SK-N-MC (cell line): ENCODE measurements at regions not wholly inside any gene's neighbourhood (a gene's known extent, or its start where the extent isn't known, plus 50 kb on each side); places are given as distances from the start of the nearest gene placed in this dataset.

Experiments
- DNase-seq: peaks from one replicate; pipeline ENCODE4 v3.0.0-alpha.2; 2011; ENCODE audit warnings: low read depth, low spot score
- H3K27ac ChIP-seq: fragments of 200-600 bp; sonication (generic); 2 replicates; pipeline ENCODE4 v1.5.1; 2016; ENCODE audit warnings: mixed run types
- H3K36me3 ChIP-seq: fragments of 200-600 bp; sonication (generic); 2 replicates; pipeline ENCODE4 v1.6.1; 2017; ENCODE audit warnings: antibody characterized with exemption, low read length, mixed read lengths; ENCODE audit not compliant: insufficient read depth
- H3K4me3 ChIP-seq: fragments of 200-600 bp; sonication (generic); 2 replicates; pipeline ENCODE4 v1.5.1; 2016
- H3K9ac ChIP-seq: fragments of 200-600 bp; sonication (generic); 2 replicates; pipeline ENCODE4 v1.8.0; 2017; ENCODE audit warnings: mixed run types, mixed read lengths; ENCODE audit not compliant: insufficient read length
- H3K9me3 ChIP-seq: fragments of 200-600 bp; sonication (generic); 2 replicates; pipeline ENCODE4 v1.6.1; 2017; ENCODE audit warnings: low read depth, mild to moderate bottlenecking, antibody characterized with exemption, low read length, moderate library complexity, mixed read lengths
- EZH2 ChIP-seq: fragments of 200-600 bp; sonication (generic); IDR thresholded peaks from one replicate; pipeline ENCODE4 v1.6.1; 2017; ENCODE audit warnings: antibody characterized with exemption
- FOXP2 ChIP-seq: optimal IDR thresholded peaks from 2 replicates; pipeline ENCODE3; 2011; ENCODE audit warnings: mild to moderate bottlenecking, moderate library complexity; ENCODE audit not compliant: insufficient read depth; ENCODE audit errors: extremely low read length, control extremely low read depth
- POLR2AphosphoS5 ChIP-seq: IDR thresholded peaks from 2 replicates; pipeline ENCODE4 v1.6.1; 2012; ENCODE audit warnings: mild to moderate bottlenecking, low read depth, low read length, borderline replicate concordance

DNA sequence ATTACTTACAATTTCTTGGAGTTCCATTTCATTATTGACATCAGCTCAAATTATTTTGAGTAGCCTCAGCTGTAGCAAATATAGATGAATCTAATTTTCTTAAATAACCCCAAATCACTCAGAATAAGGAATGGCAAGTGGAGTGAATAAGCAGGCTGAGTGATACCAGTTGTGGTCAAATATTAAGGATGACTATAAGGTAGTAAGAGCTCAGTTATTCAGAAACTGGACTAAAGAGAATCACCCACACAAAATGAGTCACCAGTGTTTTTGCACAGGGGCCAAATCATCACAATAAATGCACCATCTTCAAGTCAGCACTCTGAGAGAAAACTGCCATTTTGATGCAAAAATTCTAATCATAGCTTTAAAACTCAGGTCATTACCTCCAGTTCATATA lies 128.9 kb upstream of the TARS1 start:
- no peaks in the 10 kb centered on the region for H3K9me3 ChIP-seq
- no peak for TF ChIP-seq FOXP2
- no peak for TF ChIP-seq POLR2AphosphoS5
- TF ChIP-seq EZH2, result no peak
- no peaks in the 10 kb centered on the region for H3K36me3 ChIP-seq
- no peak for DNase-seq
- no peak overlapping the region for H3K27ac ChIP-seq
- H3K9ac ChIP-seq, result no peak overlapping the region
- no peak overlapping the region for H3K4me3 ChIP-seq

DNA sequence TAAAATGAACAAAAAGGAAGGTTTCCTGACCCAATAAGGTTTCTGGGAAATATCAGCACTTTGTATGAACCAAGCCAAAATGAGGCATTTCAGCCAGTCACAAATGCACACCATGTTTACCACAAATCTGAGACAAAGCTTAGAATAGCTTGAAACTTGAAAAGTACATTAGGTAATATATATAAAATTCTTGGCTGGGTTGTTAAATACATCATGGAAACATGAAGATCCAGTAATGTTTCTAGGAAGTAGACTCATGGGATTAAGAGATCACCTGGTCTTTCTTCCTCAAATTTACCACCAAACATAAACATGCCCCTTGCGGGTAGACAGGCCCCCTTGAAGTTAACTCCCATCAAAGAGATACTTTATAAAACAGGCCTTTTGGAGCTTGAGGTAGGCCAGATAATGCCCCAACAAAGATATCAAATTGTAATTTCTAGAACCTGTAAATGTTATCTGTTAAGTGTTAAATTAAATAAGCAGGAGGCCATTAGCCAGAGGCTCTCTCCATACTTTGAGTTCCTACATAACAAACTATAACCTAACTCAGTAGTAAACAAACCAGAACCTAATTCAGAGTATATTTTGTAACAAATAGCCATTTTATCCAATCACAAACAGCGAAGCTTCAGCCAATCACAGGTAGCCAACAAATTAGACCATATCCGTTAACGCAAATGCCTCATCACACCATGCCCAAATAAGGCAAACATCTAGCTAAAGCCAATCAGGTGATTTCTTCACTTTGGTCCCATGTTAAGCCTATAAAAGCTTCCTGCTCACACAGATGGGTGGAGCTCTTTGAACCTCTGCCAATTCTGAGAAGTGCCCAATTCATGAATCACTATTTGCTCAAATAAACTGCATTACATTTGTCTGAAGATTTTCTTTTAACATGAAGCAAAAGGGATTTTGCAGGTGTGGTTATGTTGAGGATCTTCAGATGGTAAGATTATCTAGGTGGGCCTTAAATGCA lies 127.9 kb upstream of the TARS1 start:
- TF ChIP-seq POLR2AphosphoS5, result no peak
- TF ChIP-seq EZH2, result no peak
- no peak for DNase-seq
- Histone ChIP-seq H3K9ac (no peak overlapping the region), H3K4me3 (no peak overlapping the region), H3K27ac (no peak overlapping the region), H3K36me3 (no peaks in the 10 kb centered on the region), H3K9me3 (no peaks in the 10 kb centered on the region)

DNA sequence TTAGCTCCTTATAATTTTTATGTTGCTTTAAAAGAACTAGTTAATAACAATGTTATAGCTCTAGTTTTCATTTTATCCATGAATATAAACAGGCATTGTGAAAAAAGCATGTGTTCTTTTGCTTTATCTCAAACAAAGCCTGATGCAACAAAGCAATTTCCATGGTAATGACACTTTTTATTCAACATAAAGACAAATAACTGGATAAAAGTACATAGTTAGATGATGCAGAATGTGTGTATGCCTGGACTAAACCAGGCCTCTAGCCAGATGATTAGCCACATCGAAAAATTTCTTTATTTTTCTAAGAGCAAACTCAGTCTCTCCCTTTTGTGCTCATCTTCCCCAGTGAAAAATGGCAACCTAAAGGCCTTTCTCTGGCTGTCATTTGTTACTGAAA lies 125.6 kb upstream of the TARS1 start:
- no peak for DNase-seq
- Histone ChIP-seq H3K9me3 (no peaks in the 10 kb centered on the region), H3K9ac (no peak overlapping the region), H3K27ac (no peak overlapping the region), H3K36me3 (no peaks in the 10 kb centered on the region), H3K4me3 (no peak overlapping the region)
- TF ChIP-seq POLR2AphosphoS5, result no peak
- no peak for TF ChIP-seq EZH2
- no peak for TF ChIP-seq FOXP2

GRCh38 chr5:33316773-33317172 lies 124.0 kb upstream of the TARS1 start:
- Histone ChIP-seq H3K9ac (no peak overlapping the region), H3K9me3 (no peaks in the 10 kb centered on the region), H3K36me3 (no peaks in the 10 kb centered on the region), H3K4me3 (no peak overlapping the region), H3K27ac (no peak overlapping the region)
- TF ChIP-seq POLR2AphosphoS5 (no peak), EZH2 (no peak), FOXP2 (no peak)
- no peak for DNase-seq

DNA sequence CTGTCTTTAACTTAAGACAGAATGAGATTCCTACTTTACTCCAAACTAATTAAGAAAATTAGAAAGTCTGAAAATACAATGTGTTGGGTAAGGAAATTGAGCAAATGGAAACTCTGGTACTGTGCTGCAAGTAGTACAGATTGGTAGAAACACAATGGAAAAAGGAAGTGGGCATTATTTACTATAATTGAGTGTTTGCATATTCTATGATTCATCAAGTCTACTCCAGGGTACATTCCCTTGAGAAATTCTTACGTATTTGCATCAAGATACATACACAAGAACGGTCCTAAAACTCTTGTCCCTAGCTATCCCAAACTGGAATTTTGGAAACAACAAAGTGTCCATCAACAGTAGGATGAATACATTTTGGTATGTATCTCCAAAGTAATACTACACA lies 123.5 kb upstream of the TARS1 start:
- H3K9ac ChIP-seq, result no peak overlapping the region
- DNase-seq, result no peak

GRCh38 chr5:33319151-33319550 lies 121.6 kb upstream of the TARS1 start:
- Histone ChIP-seq H3K4me3 (no peak overlapping the region), H3K27ac (no peak overlapping the region), H3K9me3 (no peaks in the 10 kb centered on the region), H3K9ac (no peak overlapping the region), H3K36me3 (no peaks in the 10 kb centered on the region)
- no peak for DNase-seq
- TF ChIP-seq POLR2AphosphoS5 (no peak), EZH2 (no peak), FOXP2 (no peak)

More for the DNA sequence above, 123.5 kb upstream of the TARS1 start:
- TF ChIP-seq POLR2AphosphoS5 (no peak), EZH2 (no peak), FOXP2 (no peak)
- H3K4me3 ChIP-seq, result no peak overlapping the region
- H3K9me3 ChIP-seq, result no peaks in the 10 kb centered on the region
- H3K36me3 ChIP-seq, result no peaks in the 10 kb centered on the region
- no peak overlapping the region for H3K27ac ChIP-seq

GRCh38 chr5:33319841-33320240 lies 120.9 kb upstream of the TARS1 start:
- H3K9ac ChIP-seq, result no peak overlapping the region
- H3K4me3 ChIP-seq, result no peak overlapping the region
- H3K36me3 ChIP-seq, result no peaks in the 10 kb centered on the region
- TF ChIP-seq FOXP2, result no peak
- no peak for TF ChIP-seq POLR2AphosphoS5
- no peak for TF ChIP-seq EZH2
- DNase-seq, result no peak
- no peaks in the 10 kb centered on the region for H3K9me3 ChIP-seq
- H3K27ac ChIP-seq, result no peak overlapping the region

DNA sequence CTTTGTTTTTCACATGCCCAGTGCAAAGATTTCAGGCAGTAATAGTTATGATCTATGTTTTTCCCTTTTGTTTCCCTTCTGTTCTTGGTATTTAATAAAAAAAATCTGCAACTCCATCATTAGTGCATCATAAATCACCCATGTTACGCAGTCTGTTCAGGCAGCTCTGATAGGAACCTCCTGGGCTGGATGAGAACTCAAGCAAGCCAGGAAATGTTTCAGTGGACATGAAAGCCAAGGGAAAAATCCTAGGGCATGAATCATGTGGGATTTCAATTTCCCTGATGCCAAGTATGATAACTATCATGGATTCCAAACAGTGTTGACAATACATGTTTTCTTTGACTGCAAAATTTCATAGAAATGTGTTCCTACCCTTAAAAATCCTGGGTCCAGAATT lies 119.7 kb upstream of the TARS1 start:
- no peak for DNase-seq
- H3K9ac ChIP-seq, result no peak overlapping the region
- no peaks in the 10 kb centered on the region for H3K36me3 ChIP-seq
- H3K27ac ChIP-seq, result no peak overlapping the region
- no peak overlapping the region for H3K4me3 ChIP-seq
- H3K9me3 ChIP-seq, result no peaks in the 10 kb centered on the region
- TF ChIP-seq EZH2, result no peak

DNA sequence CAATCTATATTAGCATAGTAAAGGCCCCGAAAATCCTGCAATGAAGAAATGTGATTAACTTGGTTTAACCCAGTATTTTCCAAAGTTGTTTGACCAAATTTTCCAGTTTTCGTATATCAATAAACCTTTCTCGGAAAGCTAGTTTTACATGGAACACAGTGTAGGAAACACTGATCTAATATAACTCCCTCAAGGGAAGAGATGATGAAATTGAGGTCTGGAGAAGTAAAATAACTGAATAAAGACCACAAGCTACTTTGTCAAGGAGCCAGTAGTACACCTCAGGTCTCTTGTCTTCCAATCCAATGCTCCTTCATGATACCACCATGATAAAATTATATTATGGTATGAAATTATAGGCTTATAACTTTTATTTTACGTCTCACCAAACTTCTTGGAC lies 118.1 kb upstream of the TARS1 start:
- DNase-seq, result no peak
- H3K9me3 ChIP-seq, result no peaks in the 10 kb centered on the region
- no peak overlapping the region for H3K9ac ChIP-seq
- H3K4me3 ChIP-seq, result no peak overlapping the region
- TF ChIP-seq EZH2, result no peak
- TF ChIP-seq POLR2AphosphoS5, result no peak
- TF ChIP-seq FOXP2, result no peak
- H3K27ac ChIP-seq, result no peak overlapping the region
- H3K36me3 ChIP-seq, result no peaks in the 10 kb centered on the region
